ENCODE measurements at regions not wholly inside any gene's neighbourhood (a gene's known extent, or its start where the extent isn't known, plus 50 kb on each side); places are given as distances from the start of the nearest gene placed in this dataset.

DNA sequence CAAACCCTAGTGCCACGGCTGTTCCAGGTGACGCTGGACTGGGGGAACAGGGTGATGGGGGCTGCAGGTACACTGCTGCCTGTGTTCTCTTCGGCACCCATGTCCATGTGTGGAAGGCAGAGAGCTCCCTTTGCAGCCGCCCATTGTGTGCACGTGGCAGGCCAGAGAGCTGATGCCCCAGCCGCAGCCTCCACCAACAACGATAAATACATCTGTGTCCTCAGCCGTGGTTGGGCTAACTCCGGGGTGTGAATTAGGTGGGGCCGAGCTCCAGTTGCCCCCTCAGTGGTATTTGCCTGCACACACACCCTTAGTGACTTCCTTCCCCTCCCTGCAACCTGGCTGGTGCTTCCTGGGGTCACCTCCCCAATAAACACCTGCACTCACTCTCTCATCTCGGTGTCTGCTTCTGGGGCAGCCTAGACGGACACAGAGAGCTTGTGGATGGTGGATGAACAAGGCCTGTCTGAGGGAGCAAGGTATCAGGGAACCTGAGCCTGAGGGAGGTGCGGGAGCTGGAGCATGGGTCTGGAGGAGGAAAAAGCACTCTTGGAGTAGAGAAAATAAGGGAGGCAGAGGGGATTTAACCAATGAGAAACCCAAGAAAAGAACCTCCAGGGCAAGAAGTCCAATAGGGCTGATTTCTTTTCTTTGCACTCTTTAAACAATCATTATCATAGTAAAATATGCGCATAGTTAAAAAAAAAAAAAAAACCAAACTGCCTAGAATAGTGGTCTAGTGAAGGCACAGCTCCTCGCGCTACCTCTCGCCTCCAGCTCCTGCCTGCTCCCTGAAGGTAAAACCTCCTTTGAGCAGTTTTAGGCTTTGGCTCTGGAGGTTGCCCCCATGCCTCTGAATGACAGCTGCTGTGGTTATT lies 112.6 kb downstream of the ZNF664 start:
- Mint-ChIP-seq H3K4me3 (no peak overlapping the region), H3K4me1 (peaks cover 18% of the 10 kb centered on the region), H3K9me3 (no peaks in the 10 kb centered on the region), H3K27me3 (ENCODE audit: insufficient read depth, low read depth) (peaks cover 9% of the 10 kb centered on the region), H3K27ac (peak overlapping the region; percentile 81), H3K36me3 (no peaks in the 10 kb centered on the region)
- Histone ChIP-seq H4K20me1 (ENCODE audit: low read depth) (no peaks in the 10 kb centered on the region), H3K27ac (no peak overlapping the region), H3K9ac (no peak overlapping the region), H3K9me3 (ENCODE audit: low read depth) (no peaks in the 10 kb centered on the region), H3K27me3 (no peaks in the 10 kb centered on the region), H3K36me3 (no peaks in the 10 kb centered on the region), H3K4me3 (no peak overlapping the region), H3K4me1 (peaks cover 3% of the 10 kb centered on the region), H3F3A (ENCODE audit: low read depth) (no peaks in the 10 kb centered on the region), H3K79me2 (ENCODE audit: low read depth) (no peaks in the 10 kb centered on the region), H2AFZ (replicated peaks) (no peak overlapping the region), H3K4me2 (no peak overlapping the region)
- TF ChIP-seq EZH2 (IDR thresholded peaks at IDR 0.05) (no peak), EZH2phosphoT487 (IDR thresholded peaks at IDR 0.05) (no peak), CTCF (IDR thresholded peaks at IDR 0.05) (no peak)
- DNase-seq (ENCODE audit: low spot score) = no peak

DNA sequence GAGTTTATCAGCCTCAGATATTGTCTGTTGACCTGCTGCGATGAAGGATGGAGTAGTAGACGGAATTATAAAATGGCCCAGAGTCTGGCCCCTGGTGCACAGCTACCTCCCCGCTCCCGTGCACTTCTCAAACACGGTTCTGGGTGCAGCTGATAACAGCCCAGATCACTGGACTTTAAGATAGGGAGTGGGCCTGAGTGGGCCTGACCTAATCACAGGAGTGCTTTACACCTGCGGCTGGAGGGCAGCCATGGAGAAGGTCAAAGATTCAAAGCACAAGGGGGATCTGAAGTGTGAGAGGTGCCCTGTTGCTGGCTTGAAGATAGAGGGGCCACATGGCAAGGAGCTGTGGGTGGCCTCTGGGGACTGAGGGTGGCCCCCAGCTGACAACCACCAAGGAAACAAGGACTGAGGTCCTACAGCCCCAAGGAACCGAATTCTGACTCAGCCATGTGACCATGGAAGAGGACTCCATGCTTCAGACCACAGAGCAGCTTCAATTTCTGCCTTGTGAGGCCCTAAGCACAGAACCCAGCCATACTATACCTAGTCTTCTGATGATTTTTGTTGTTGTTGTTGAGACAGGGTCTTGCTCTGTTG lies 113.4 kb downstream of the ZNF664 start:
- no peaks in the 10 kb centered on the region for H3F3A ChIP-seq (ENCODE audit: low read depth)
- H3K4me1 Mint-ChIP-seq = peaks cover 18% of the 10 kb centered on the region
- H4K20me1 ChIP-seq (ENCODE audit: low read depth) = no peaks in the 10 kb centered on the region
- H3K9me3 ChIP-seq (ENCODE audit: low read depth) = no peaks in the 10 kb centered on the region
- peaks cover 9% of the 10 kb centered on the region for H3K27me3 Mint-ChIP-seq (ENCODE audit: insufficient read depth, low read depth)
- H3K79me2 ChIP-seq (ENCODE audit: low read depth) = no peaks in the 10 kb centered on the region
- peak overlapping the region; percentile 54 for H3K27ac Mint-ChIP-seq
- H3K4me3 ChIP-seq = no peak overlapping the region
- DNase-seq (ENCODE audit: low spot score) = no peak
- H3K4me2 ChIP-seq = no peak overlapping the region
- H3K36me3 ChIP-seq = no peaks in the 10 kb centered on the region
- peaks cover 3% of the 10 kb centered on the region for H3K4me1 ChIP-seq
- H3K9ac ChIP-seq = no peak overlapping the region
- no peaks in the 10 kb centered on the region for H3K27me3 ChIP-seq
- H3K9me3 Mint-ChIP-seq = no peaks in the 10 kb centered on the region
- TF ChIP-seq EZH2phosphoT487 (IDR thresholded peaks at IDR 0.05) (no peak), EZH2 (IDR thresholded peaks at IDR 0.05) (no peak), CTCF (IDR thresholded peaks at IDR 0.05) (no peak)
- no peak overlapping the region for H3K4me3 Mint-ChIP-seq
- no peak overlapping the region for H2AFZ ChIP-seq (replicated peaks)
- H3K27ac ChIP-seq = no peak overlapping the region
- no peaks in the 10 kb centered on the region for H3K36me3 Mint-ChIP-seq

DNA sequence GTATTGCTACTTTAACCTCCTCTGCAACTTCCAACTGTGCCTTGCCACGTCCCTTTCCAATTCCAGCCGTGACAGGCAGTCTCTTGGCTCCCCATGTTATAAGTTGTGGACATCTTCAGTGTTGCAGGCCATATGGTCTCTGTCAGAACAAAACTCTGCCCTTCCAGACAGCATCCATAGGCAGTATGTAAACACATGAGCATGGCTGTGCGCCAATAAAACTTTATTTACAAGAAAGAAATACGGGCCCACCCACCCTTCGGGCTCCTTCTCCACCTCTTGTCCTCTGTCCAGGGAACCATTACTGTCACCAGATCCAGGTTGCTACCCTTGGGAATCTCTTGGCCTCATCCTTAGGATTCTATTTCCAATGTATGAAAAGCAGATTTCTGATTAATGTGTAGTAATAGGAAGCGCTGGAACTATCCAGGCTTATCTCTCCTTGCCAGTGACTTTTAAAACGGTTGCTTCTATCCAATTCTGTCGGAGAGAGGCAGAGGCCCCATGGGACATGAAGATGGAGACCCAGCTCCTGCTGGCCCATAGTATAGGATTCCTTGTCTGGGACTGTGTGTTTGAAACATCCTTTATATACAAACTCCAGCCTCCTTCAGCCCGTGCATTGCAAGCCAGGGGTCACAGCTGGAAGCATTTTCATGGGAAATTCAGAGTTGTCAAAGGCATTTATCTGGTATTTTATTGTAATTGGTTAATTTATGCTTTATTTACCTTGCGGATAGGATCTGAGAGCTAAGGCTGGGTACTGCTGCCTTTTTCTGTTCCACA lies 114.4 kb downstream of the ZNF664 start:
- H2AFZ ChIP-seq (replicated peaks) = no peak overlapping the region
- Mint-ChIP-seq H3K36me3 (no peaks in the 10 kb centered on the region), H3K4me3 (no peak overlapping the region), H3K27ac (no peak overlapping the region), H3K9me3 (no peaks in the 10 kb centered on the region), H3K27me3 (ENCODE audit: insufficient read depth, low read depth) (peaks cover 6% of the 10 kb centered on the region), H3K4me1 (peaks cover 18% of the 10 kb centered on the region)
- no peaks in the 10 kb centered on the region for H3K36me3 ChIP-seq
- no peak overlapping the region for H3K4me3 ChIP-seq
- H4K20me1 ChIP-seq (ENCODE audit: low read depth) = no peaks in the 10 kb centered on the region
- H3K27ac ChIP-seq = no peak overlapping the region
- H3F3A ChIP-seq (ENCODE audit: low read depth) = no peaks in the 10 kb centered on the region
- no peak overlapping the region for H3K4me2 ChIP-seq
- no peaks in the 10 kb centered on the region for H3K79me2 ChIP-seq (ENCODE audit: low read depth)
- peaks cover 3% of the 10 kb centered on the region for H3K4me1 ChIP-seq
- no peak overlapping the region for H3K9ac ChIP-seq
- no peak for DNase-seq (ENCODE audit: low spot score)
- TF ChIP-seq CTCF (IDR thresholded peaks at IDR 0.05) = no peak
- no peak for TF ChIP-seq EZH2 (IDR thresholded peaks at IDR 0.05)
- TF ChIP-seq EZH2phosphoT487 (IDR thresholded peaks at IDR 0.05) = no peak
- H3K9me3 ChIP-seq (ENCODE audit: low read depth) = no peaks in the 10 kb centered on the region
- no peaks in the 10 kb centered on the region for H3K27me3 ChIP-seq

Data from neural progenitor cell (in vitro differentiated cells).